GM21825 (cell line): ENCODE measurements at regions not wholly inside any gene's neighbourhood (a gene's known extent, or its start where the extent isn't known, plus 50 kb on each side); places are given as distances from the start of the nearest gene placed in this dataset.

Experiments used
- ATAC-seq: cut with Tn5 transposase; IDR thresholded peaks from one replicate; pipeline ENCODE4 v1.9.1; 2021; ENCODE audit warnings: mild to moderate bottlenecking, moderate library complexity; ENCODE audit not compliant: unreplicated experiment

- ATAC-seq: no peak
Observed at GRCh38 chr2:176665086-176665485, 395.8 kb downstream of the MTX2 start.

- no peak for ATAC-seq
Observed at GRCh38 chr2:176668912-176669311, 399.7 kb downstream of the MTX2 start.

GRCh38 chr2:176669398-176670174, 400.3 kb downstream of the MTX2 start:
- ATAC-seq: no peak

- no peak for ATAC-seq
Observed at GRCh38 chr2:176675271-176675949, 406.2 kb downstream of the MTX2 start.

GRCh38 chr2:176677746-176678265, 408.6 kb downstream of the MTX2 start:
- no peak for ATAC-seq

GRCh38 chr2:176678571-176678970, 409.3 kb downstream of the MTX2 start:
- ATAC-seq: no peak

- ATAC-seq: no peak
Observed at GRCh38 chr2:176679061-176679669, 409.9 kb downstream of the MTX2 start.

GRCh38 chr2:176680916-176681516, 411.8 kb downstream of the MTX2 start:
- ATAC-seq: no peak

GRCh38 chr2:176681584-176682115, 412.4 kb downstream of the MTX2 start:
- no peak for ATAC-seq

- ATAC-seq: no peak
Observed at GRCh38 chr2:176682278-176682677, 413.0 kb downstream of the MTX2 start.

- ATAC-seq: no peak
Observed at GRCh38 chr2:176683618-176684111, 414.4 kb downstream of the MTX2 start.

GRCh38 chr2:176685908-176686307, 416.7 kb downstream of the MTX2 start:
- ATAC-seq: no peak

GRCh38 chr2:176686328-176686727, 417.1 kb downstream of the MTX2 start:
- ATAC-seq: no peak

- ATAC-seq: no peak
Observed at GRCh38 chr2:176687342-176687741, 418.1 kb downstream of the MTX2 start.

GRCh38 chr2:176687944-176688343, 418.7 kb downstream of the MTX2 start:
- no peak for ATAC-seq

GRCh38 chr2:176689711-176690110, 420.5 kb downstream of the MTX2 start:
- no peak for ATAC-seq

- no peak for ATAC-seq
Observed at GRCh38 chr2:176691471-176691870, 422.2 kb downstream of the MTX2 start.

- ATAC-seq: no peak
Observed at GRCh38 chr2:176692533-176692932, 423.3 kb downstream of the MTX2 start.

GRCh38 chr2:176699098-176699497, 429.9 kb downstream of the MTX2 start:
- ATAC-seq: no peak

GRCh38 chr2:176699644-176700043, 430.4 kb downstream of the MTX2 start:
- ATAC-seq: no peak

GRCh38 chr2:176702131-176702530, 432.9 kb downstream of the MTX2 start:
- no peak for ATAC-seq
